Prostate gland (tissue), 2 donors: ENCODE measurements at regions not wholly inside any gene's neighbourhood (a gene's known extent, or its start where the extent isn't known, plus 50 kb on each side); places are given as distances from the start of the nearest gene placed in this dataset.

Experiments used
- POLR2A ChIP-seq: fragments of 450-650 bp; IDR thresholded peaks from one replicate; pipeline ENCODE4 v1.6.1; 2016; ENCODE audit warnings: antibody characterized with exemption, mild to moderate bottlenecking
- TF ChIP-seq, protein P1 (sequence below), 4 experiments: fragments of 200-600 bp in 2 of 4; fragments of 450-650 bp in 2 of 4; sonication (generic) in 2 of 4; IDR thresholded peaks; 1 replicate in 3 of 4; 2 replicates in 1 of 4; pipeline ENCODE4 v1.5.1; 2016 to 2019; ENCODE audit warnings: antibody characterized with exemption in 4 of 4, mild to moderate bottlenecking in 2 of 4, moderate library complexity in 2 of 4

DNA sequence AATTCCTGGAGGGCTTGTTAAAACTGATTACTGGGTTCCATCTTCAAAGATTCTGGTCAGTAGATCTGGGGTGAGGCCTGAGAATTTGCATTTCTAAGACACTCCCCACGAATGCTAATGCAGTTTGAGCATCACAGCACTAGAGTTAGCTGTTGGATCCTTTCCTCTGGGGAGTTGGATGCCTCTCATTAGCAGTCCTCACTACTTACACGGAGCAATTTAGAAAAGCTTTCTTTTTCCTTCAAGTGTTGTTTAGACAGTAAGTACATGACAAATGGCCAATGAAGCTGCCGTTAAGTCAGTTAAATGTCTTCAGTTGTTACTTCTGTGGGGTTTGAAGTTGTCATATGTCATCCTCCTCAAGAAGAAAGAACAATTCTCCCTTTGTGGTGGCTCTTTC lies 74.9 kb upstream of the HMHB1 start:
- TF ChIP-seq, protein P1, sequence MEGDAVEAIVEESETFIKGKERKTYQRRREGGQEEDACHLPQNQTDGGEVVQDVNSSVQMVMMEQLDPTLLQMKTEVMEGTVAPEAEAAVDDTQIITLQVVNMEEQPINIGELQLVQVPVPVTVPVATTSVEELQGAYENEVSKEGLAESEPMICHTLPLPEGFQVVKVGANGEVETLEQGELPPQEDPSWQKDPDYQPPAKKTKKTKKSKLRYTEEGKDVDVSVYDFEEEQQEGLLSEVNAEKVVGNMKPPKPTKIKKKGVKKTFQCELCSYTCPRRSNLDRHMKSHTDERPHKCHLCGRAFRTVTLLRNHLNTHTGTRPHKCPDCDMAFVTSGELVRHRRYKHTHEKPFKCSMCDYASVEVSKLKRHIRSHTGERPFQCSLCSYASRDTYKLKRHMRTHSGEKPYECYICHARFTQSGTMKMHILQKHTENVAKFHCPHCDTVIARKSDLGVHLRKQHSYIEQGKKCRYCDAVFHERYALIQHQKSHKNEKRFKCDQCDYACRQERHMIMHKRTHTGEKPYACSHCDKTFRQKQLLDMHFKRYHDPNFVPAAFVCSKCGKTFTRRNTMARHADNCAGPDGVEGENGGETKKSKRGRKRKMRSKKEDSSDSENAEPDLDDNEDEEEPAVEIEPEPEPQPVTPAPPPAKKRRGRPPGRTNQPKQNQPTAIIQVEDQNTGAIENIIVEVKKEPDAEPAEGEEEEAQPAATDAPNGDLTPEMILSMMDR (IDR thresholded peaks at IDR 0.05), result no peak
- no peak for TF ChIP-seq POLR2A
